Ecto neural progenitor cell (in vitro differentiated cells): ENCODE measurements at regions not wholly inside any gene's neighbourhood (a gene's known extent, or its start where the extent isn't known, plus 50 kb on each side); places are given as distances from the start of the nearest gene placed in this dataset.

Experiments
- DNase-seq: peaks from one replicate; pipeline ENCODE4 v3.0.0-alpha.2; 2018; ENCODE audit warnings: low spot score

- no peak for DNase-seq
Observed at GRCh38 chr2:196439760-196440159, 199.8 kb upstream of the CCDC150 start.

- no peak for DNase-seq
Observed at GRCh38 chr2:196440413-196440812, 199.1 kb upstream of the CCDC150 start.

GRCh38 chr2:196441527-196441926 lies 198.0 kb upstream of the CCDC150 start:
- DNase-seq, result no peak

- DNase-seq, result no peak
Observed at GRCh38 chr2:196442211-196442610, 197.3 kb upstream of the CCDC150 start.

DNA sequence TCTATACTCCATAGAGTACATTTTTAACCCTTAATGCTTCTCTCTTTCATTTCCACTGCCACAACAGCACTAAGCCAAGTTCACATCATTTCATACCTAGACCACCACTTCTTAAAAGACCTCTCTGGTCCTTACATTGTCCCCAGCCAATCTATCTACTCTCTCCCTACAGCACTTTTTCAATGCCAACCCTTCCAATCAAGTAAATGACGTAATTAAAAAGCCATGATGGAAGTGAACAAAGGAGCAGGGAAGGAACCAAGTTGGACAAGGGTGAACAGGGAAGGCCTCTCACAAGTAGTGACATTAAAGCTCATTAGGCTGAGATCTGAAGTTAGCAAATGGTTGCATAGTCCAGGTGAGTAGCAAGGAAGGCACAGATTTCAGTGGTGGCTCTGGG lies 195.1 kb upstream of the CCDC150 start:
- DNase-seq, result no peak

DNA sequence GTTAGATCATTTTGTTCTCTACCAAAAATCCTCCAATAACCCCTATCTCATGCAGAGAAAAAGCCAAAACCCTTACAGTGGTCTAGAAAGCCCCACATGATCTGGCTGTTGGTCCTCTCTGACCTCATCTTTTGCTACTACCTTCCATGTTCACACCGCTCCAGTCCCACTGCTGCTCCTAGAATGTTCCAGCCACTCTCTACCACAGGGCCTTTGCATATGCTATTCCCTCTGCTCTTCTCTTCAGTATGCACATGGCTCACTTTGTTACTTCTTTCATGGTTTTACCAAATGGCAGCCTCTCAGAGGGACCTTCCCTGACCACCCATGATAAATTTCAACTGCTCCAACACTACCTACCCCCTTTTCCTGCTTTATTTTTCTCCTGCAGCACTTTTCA lies 193.5 kb upstream of the CCDC150 start:
- DNase-seq, result no peak

DNA sequence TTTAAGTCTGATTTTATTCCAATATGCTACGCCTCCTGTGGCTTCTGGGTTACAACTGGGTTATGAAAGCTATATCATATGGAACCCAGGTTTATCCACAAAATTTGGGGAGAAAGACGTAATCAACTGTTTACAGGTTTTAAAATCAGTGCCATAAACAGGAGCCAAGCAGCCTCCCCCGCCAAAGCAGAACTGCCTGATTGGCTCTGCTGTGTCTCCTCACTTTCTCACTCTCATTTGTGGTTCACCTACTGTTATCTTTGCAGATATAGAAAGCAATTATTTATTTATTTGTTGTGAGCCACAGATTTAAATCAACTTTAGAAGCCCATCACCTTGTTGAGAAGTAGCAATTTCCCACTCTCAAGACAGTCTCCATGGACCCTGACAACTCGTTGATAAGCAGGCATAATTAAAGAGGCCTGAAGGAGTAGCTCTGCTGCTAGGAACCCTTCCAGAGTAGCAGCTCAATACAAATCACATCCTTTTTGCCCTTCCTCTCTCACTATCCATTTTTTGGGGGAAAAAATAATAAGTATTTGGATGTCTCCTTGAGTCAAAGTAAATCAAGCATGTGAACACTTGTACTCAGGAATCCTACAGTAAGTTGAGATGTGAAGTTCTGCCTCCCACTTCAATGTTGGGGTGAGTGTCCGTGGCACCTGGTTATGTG lies 191.0 kb upstream of the CCDC150 start:
- no peak for DNase-seq

DNA sequence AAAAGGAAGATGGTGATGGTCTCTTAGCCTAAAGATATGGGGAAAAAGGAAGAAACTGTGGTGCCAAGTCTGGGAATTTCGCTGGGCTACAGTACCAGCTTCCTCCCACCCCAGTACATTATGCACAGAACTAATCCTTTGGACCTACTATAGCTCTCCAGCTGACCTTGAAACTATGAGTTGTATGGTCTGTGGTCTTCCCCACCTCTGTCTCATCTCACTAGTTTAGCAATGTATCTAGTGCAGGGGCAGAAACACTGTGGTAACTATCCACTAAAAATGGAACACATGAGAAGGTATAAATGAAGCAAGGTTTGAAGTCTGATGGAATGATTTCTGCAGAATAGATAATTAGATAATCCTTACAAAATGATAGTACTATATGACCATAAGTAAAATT lies 190.4 kb upstream of the CCDC150 start:
- DNase-seq, result no peak

- DNase-seq, result no peak
Observed at GRCh38 chr2:196452758-196453157, 186.8 kb upstream of the CCDC150 start.

DNA sequence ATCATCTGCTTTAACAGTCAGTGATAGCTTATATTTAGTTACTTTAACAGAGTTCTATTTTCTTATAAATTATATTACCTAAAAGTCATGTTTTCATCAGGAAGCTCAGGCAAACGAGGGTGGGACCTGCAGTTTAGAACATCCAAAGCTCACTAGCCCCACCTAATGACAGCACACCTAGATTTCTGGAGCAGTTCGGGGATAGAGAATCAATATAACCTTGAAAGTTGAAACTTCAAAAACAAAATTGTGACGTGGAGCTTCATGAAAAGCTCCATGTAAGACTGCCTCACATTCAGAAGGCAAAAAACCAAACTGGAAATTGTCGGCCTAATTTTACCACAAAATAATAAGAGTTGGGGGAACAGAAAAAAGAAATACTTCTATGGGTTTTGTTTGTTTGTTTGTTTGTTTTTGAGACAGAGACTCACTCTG lies 185.9 kb upstream of the CCDC150 start:
- no peak for DNase-seq

DNA sequence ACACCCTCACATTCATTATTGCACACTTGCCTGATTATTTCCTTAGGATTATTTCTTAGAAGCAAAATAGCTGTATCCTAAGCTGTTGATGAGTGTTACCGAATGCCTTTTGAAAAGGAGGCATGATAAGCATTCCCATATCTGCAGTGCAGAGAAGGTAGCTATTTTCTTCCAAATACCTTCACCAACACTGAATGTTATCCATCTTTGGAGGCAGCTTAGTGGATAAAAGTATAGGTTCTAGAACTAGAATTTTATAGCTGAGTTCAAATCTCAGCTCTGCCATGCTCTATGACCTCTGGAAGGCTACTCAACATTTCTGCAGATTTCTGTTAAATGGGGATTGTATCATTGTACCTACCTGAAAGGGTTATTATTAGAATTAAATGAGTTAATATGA lies 185.0 kb upstream of the CCDC150 start:
- DNase-seq, result no peak

- DNase-seq, result no peak
Observed at GRCh38 chr2:196459539-196459938, 180.0 kb upstream of the CCDC150 start.

DNA sequence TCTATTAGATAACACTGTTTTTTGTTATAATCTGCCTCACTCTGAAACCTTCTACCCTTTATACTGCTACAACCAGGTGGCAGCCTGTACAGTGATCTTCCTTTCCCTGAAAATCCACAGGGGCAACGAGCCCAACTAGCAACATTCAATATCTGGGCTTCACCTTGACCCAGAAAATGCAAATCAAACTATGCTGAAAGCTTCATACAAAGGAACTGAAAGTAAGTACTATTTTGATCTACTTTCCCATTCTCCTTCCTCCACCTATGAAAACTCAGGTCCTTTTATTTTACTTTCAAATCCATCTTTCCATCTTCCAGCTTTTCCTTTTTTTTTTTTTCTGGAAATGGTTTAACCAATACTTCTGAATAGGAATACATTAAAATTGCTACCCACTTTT lies 175.8 kb upstream of the CCDC150 start:
- no peak for DNase-seq

DNA sequence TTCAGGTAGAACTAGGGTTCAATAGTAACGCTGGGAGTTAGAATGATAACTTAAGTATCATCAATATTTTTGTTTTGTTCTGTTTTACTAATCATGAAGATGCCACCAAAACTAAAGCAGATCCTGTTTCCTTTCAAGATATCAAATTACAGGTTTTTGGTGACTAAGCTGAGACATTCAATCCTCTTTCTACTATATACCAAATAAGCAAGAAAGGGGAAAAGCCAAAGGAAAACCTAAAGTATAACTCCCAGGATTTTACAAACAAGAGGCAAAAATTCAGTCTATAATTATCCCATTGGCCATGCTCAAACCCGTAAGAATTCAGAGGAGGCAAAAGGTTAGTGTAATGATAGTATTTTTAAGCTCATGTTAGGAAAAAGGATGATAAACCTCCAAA lies 175.2 kb upstream of the CCDC150 start:
- DNase-seq, result no peak

DNA sequence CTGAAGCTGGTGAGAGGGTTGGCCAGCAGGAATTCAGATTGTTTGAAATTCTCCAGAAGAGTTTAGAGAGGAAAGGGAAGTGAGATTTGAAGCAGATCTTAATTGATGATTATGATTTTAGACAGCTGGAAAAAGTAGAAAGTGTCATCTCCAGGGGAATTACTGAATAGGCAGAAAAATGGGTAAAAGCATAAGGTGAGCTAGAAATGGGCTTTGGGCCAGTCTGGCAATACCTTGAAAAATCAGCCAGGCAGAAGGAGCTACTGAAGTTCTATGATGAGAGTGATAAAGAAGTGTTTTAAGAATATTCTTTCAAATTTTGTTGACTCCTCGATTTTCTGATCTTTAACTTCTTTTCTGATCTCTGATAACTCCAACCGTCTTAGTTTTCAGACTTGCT lies 172.9 kb upstream of the CCDC150 start:
- no peak for DNase-seq

- no peak for DNase-seq
Observed at GRCh38 chr2:196468394-196468793, 171.1 kb upstream of the CCDC150 start.

GRCh38 chr2:196473617-196474016 lies 165.9 kb upstream of the CCDC150 start:
- no peak for DNase-seq

DNA sequence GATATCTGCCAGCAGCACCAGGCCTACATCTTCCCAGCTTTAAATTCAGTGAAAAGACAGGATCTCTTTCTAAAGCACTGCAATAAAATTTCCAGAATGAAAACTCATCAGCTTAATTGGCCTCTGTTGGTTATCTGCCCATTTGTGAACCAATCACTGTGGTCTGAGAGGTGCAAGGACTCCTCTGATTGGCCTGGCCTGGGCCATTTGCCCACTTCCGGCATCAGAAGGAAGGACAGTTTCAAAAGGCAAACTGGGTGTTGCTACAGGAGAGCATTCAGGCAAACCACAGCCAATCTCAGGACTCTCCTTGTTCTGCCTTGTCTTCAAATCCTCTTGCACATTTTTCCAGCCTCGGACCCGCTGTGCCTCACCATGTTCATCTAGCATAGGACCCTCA lies 163.9 kb upstream of the CCDC150 start:
- DNase-seq, result no peak

GRCh38 chr2:196478588-196478987 lies 160.9 kb upstream of the CCDC150 start:
- DNase-seq, result no peak

GRCh38 chr2:196479350-196479749 lies 160.2 kb upstream of the CCDC150 start:
- DNase-seq, result no peak

GRCh38 chr2:196480653-196481323 lies 158.7 kb upstream of the CCDC150 start:
- no peak for DNase-seq

DNA sequence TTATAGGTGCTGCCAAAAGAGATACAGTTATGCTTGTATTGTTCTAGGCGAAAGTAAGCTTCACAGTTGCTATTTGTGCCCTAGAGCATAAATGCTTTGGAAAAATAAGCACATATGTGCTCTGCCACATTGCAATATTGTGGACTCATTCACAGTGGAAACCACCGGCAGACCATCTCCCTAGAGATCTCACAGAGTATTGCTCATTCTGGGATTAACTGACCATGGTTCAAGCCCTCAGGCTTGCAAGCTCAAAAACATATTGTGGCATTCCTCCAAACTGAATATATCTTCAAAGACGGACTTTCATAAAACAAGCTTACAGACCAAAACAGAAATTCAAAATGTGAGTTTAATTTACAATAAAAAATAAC lies 158.2 kb upstream of the CCDC150 start:
- no peak for DNase-seq

DNA sequence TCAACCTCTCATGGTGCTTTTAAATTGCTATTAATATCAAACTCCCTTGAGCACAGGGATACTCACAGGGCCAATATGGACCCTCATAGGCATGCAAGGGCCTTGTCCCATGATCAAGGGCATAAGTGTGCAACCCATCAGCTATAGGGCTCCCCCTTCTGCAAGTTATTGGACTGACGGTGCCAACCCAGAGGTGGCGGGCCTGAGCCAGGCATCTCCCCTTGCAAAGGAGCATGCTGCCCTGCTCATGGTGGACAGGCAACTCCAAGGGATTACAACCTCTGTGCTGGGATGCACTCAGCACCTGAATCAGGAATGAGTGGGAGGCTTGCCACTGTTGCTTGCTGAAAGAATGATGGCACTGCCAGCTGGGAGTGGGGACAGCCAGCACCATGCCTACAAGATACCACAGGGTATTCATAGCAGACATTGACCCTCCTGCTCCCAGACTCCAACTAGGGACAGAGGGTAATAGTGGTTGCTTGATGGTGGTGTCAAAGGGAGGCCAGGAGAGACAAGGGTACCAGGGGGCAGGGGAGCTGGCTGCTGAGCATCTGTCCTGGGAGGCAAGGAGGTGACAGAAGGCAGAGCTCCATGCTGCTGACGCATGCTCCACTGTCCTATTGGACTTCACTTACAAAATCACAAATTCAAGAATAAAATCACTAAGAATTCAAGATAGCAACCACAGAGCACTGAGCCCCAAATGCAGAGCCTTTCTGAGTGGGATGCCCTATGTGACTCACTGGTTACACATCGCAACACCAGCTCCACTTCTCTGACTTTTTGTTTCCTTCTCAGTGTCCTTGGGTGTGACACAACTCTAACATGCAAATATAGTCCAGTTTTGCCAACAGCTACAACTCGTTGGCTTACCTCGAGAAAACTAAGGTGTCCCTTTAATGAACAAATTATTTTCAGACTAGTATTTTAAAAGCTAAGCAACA lies 157.1 kb upstream of the CCDC150 start:
- no peak for DNase-seq
